Fibroblast of lung (primary cell): ENCODE measurements at regions not wholly inside any gene's neighbourhood (a gene's known extent, or its start where the extent isn't known, plus 50 kb on each side); places are given as distances from the start of the nearest gene placed in this dataset.

Experiments used
- EZH2 ChIP-seq: IDR thresholded peaks from 2 replicates; pipeline ENCODE4 v1.5.1; 2012; ENCODE audit warnings: low read length, control low read depth, mild to moderate bottlenecking; ENCODE audit errors: missing control alignments
- TF ChIP-seq, protein P1 (sequence below), 2 donors: IDR thresholded peaks in 1 of 2; conservative IDR thresholded peaks in 1 of 2; 1 replicate in 1 of 2; 2 replicates in 1 of 2; pipeline ENCODE4 v1.5.1; 2011 to 2012; ENCODE audit warnings: low read length in 2 of 2, control low read depth in 1 of 2, inconsistent platforms in 1 of 2, low read depth in 1 of 2, mild to moderate bottlenecking in 1 of 2

DNA sequence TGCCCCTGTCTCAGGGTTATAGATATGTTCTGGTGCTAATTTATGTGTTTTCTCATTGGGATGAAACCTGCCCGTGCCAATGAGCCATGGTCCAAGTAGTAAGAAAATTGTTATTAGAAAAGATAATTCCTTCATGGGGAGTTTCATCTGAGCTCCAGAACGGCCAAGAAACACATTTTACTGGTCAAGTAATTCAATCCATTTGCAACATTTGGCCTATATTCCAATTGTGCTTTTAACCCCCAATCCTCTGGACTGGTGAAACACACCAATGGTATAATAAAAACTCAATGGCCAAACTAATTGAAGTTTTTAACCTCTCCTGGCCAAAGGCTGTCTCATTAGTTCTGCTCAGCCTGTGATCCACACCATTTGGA lies 53.7 kb upstream of the XCR1 start:
- TF ChIP-seq, protein P1, sequence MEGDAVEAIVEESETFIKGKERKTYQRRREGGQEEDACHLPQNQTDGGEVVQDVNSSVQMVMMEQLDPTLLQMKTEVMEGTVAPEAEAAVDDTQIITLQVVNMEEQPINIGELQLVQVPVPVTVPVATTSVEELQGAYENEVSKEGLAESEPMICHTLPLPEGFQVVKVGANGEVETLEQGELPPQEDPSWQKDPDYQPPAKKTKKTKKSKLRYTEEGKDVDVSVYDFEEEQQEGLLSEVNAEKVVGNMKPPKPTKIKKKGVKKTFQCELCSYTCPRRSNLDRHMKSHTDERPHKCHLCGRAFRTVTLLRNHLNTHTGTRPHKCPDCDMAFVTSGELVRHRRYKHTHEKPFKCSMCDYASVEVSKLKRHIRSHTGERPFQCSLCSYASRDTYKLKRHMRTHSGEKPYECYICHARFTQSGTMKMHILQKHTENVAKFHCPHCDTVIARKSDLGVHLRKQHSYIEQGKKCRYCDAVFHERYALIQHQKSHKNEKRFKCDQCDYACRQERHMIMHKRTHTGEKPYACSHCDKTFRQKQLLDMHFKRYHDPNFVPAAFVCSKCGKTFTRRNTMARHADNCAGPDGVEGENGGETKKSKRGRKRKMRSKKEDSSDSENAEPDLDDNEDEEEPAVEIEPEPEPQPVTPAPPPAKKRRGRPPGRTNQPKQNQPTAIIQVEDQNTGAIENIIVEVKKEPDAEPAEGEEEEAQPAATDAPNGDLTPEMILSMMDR (conservative IDR thresholded peaks at IDR 0.05 in 1 of 2, IDR thresholded peaks at IDR 0.05 in 1 of 2; ENCODE audit: low read depth in 1 of 2, low read length in 2 of 2): no peak
- TF ChIP-seq EZH2: no peak
